Glutamatergic neuron (in vitro differentiated cells): ENCODE measurements at regions not wholly inside any gene's neighbourhood (a gene's known extent, or its start where the extent isn't known, plus 50 kb on each side); places are given as distances from the start of the nearest gene placed in this dataset.

Experiments used
- DNase-seq: peaks from one replicate; pipeline ENCODE4 v3.0.0; 2022
- H3K27ac Mint-ChIP-seq: one replicate; pipeline ENCODE4 v1.8.0; 2020; ENCODE audit warnings: mild to moderate bottlenecking, mixed read lengths, inconsistent platforms; ENCODE audit not compliant: unreplicated experiment
- H3K27me3 Mint-ChIP-seq: one replicate; pipeline ENCODE4 v1.8.0; 2020; ENCODE audit warnings: mild to moderate bottlenecking, moderate library complexity, mixed read lengths, inconsistent platforms; ENCODE audit not compliant: unreplicated experiment
- H3K36me3 Mint-ChIP-seq: one replicate; pipeline ENCODE4 v1.8.0; 2020; ENCODE audit warnings: mild to moderate bottlenecking, mixed read lengths, inconsistent platforms; ENCODE audit not compliant: unreplicated experiment
- H3K4me1 Mint-ChIP-seq: one replicate; pipeline ENCODE4 v1.8.0; 2020; ENCODE audit warnings: mild to moderate bottlenecking, low read depth, mixed read lengths, inconsistent platforms; ENCODE audit not compliant: unreplicated experiment
- H3K4me3 Mint-ChIP-seq: one replicate; pipeline ENCODE4 v1.8.0; 2020; ENCODE audit warnings: mild to moderate bottlenecking, mixed read lengths, inconsistent platforms; ENCODE audit not compliant: unreplicated experiment
- H3K9me3 Mint-ChIP-seq: one replicate; pipeline ENCODE4 v1.8.0; 2020; ENCODE audit warnings: mild to moderate bottlenecking, moderate library complexity, mixed read lengths, inconsistent platforms; ENCODE audit not compliant: unreplicated experiment
- CTCF ChIP-seq: fragments of 200-600 bp; sonication (generic); IDR thresholded peaks from one replicate; pipeline ENCODE4 v1.5.0; 2021; ENCODE audit not compliant: partially characterized antibody, unreplicated experiment

GRCh38 chr11:109586789-109587188 lies 164.8 kb downstream of the C11orf87 start:
- Mint-ChIP-seq H3K9me3 (no peaks in the 10 kb centered on the region), H3K27ac (peak overlapping the region; percentile 44), H3K4me1 (peaks cover 12% of the 10 kb centered on the region), H3K36me3 (no peaks in the 10 kb centered on the region), H3K4me3 (no peak overlapping the region), H3K27me3 (no peaks in the 10 kb centered on the region)
- no peak for TF ChIP-seq CTCF
- DNase-seq: no peak

- TF ChIP-seq CTCF: no peak
- no peaks in the 10 kb centered on the region for H3K9me3 Mint-ChIP-seq
- no peaks in the 10 kb centered on the region for H3K36me3 Mint-ChIP-seq
- H3K27ac Mint-ChIP-seq: no peak overlapping the region
- no peak overlapping the region for H3K4me3 Mint-ChIP-seq
- peaks cover 2% of the 10 kb centered on the region for H3K4me1 Mint-ChIP-seq
- no peak for DNase-seq
- H3K27me3 Mint-ChIP-seq: no peaks in the 10 kb centered on the region
Measured at GRCh38 chr11:109590782-109591181, 168.8 kb downstream of the C11orf87 start.

GRCh38 chr11:109597336-109597735 lies 175.3 kb downstream of the C11orf87 start:
- H3K27ac Mint-ChIP-seq: no peak overlapping the region
- TF ChIP-seq CTCF: no peak
- H3K4me3 Mint-ChIP-seq: no peak overlapping the region
- no peaks in the 10 kb centered on the region for H3K36me3 Mint-ChIP-seq
- no peaks in the 10 kb centered on the region for H3K27me3 Mint-ChIP-seq
- H3K9me3 Mint-ChIP-seq: no peaks in the 10 kb centered on the region
- DNase-seq: no peak
- no peaks in the 10 kb centered on the region for H3K4me1 Mint-ChIP-seq

- no peaks in the 10 kb centered on the region for H3K4me1 Mint-ChIP-seq
- no peak for TF ChIP-seq CTCF
Measured at GRCh38 chr11:109604481-109605400, 182.8 kb downstream of the C11orf87 start.

GRCh38 chr11:109606256-109606655 lies 184.3 kb downstream of the C11orf87 start:
- Mint-ChIP-seq H3K9me3 (no peaks in the 10 kb centered on the region), H3K27me3 (no peaks in the 10 kb centered on the region), H3K4me1 (no peaks in the 10 kb centered on the region), H3K27ac (no peak overlapping the region), H3K36me3 (no peaks in the 10 kb centered on the region), H3K4me3 (no peak overlapping the region)
- DNase-seq: no peak
- no peak for TF ChIP-seq CTCF

More at GRCh38 chr11:109604481-109605400, 182.8 kb downstream of the C11orf87 start:
- H3K4me3 Mint-ChIP-seq: no peak overlapping the region
- no peak overlapping the region for H3K27ac Mint-ChIP-seq
- DNase-seq: no peak
- no peaks in the 10 kb centered on the region for H3K36me3 Mint-ChIP-seq
- H3K9me3 Mint-ChIP-seq: no peaks in the 10 kb centered on the region
- H3K27me3 Mint-ChIP-seq: no peaks in the 10 kb centered on the region
